CD4-positive, alpha-beta T cell (primary cell): ENCODE measurements at regions not wholly inside any gene's neighbourhood (a gene's known extent, or its start where the extent isn't known, plus 50 kb on each side); places are given as distances from the start of the nearest gene placed in this dataset.

ENCODE experiments used
- ATAC-seq: fragments of 200-7000 bp; cut with Tn5 transposase; one replicate; pipeline ENCODE4 v1.10.0; 2022; ENCODE audit warnings: mild to moderate bottlenecking; ENCODE audit not compliant: poor library complexity
- CTCF ChIA-PET: fragments of 350-600 bp; sonication (Branson Sonifier 250); formaldehyde crosslinking; loops from one replicate; lab custom pipeline; 2021; ENCODE audit warnings: antibody characterized with exemption, inconsistent platforms; lab: Charles Lee
- POLR2A ChIA-PET: fragments of 350-600 bp; sonication (Branson Sonifier 250); formaldehyde crosslinking; loops from one replicate; lab custom pipeline; 2021; ENCODE audit warnings: antibody characterized with exemption, inconsistent platforms; lab: Charles Lee
- DNase-seq, 14 experiments: peaks; one replicate each; pipeline ENCODE4 v3.0.0-alpha.2; 2013 to 2020; ENCODE audit warnings: mixed read lengths in 2 of 14
- H3K27ac ChIP-seq, 2 donors: one replicate each; pipeline versions ENCODE4 v1.5.1 to v1.7.0; 2013; ENCODE audit warnings: low read length in 2 of 2, low read depth in 1 of 2, mild to moderate bottlenecking in 1 of 2
- H3K27me3 ChIP-seq, 2 experiments: 1 replicate in 1 of 2; 2 replicates in 1 of 2; pipeline versions ENCODE4 v1.6.1 to v1.7.0; 2013; ENCODE audit warnings: low read length in 2 of 2, control low read depth in 1 of 2, mild to moderate bottlenecking in 1 of 2, moderate library complexity in 1 of 2; ENCODE audit not compliant: insufficient read depth in 2 of 2, control insufficient read depth in 1 of 2
- H3K36me3 ChIP-seq: one replicate; pipeline ENCODE4 v1.6.1; 2013; ENCODE audit warnings: low read length, control low read depth; ENCODE audit not compliant: insufficient read depth
- H3K4me1 ChIP-seq: one replicate; pipeline ENCODE4 v1.6.1; 2013; ENCODE audit warnings: low read length, control low read depth; ENCODE audit not compliant: insufficient read depth
- H3K4me3 ChIP-seq: one replicate; pipeline ENCODE4 v1.5.1; 2013; ENCODE audit warnings: mild to moderate bottlenecking, low read length, moderate library complexity
- H3K9me3 ChIP-seq, 2 experiments: 1 replicate in 1 of 2; 2 replicates in 1 of 2; pipeline versions ENCODE4 v1.6.1 to v1.7.0; 2013; ENCODE audit warnings: low read length in 2 of 2, mild to moderate bottlenecking in 2 of 2, control low read depth in 1 of 2, moderate library complexity in 1 of 2; ENCODE audit not compliant: control insufficient read depth in 1 of 2, insufficient read depth in 1 of 2
- H3K27ac Mint-ChIP-seq: one replicate; pipeline ENCODE4 v1.8.0; 2020; ENCODE audit warnings: mixed read lengths
- H3K27me3 Mint-ChIP-seq: one replicate; pipeline ENCODE4 v1.8.0; 2021; ENCODE audit warnings: mixed read lengths
- H3K36me3 Mint-ChIP-seq: one replicate; pipeline ENCODE4 v1.8.0; 2021; ENCODE audit warnings: low read depth, mixed read lengths
- H3K4me1 Mint-ChIP-seq: one replicate; pipeline ENCODE4 v1.8.0; 2021; ENCODE audit warnings: low read depth, mixed read lengths
- H3K4me3 Mint-ChIP-seq: one replicate; pipeline ENCODE4 v1.8.0; 2020; ENCODE audit warnings: mild to moderate bottlenecking, mixed read lengths
- H3K9me3 Mint-ChIP-seq: one replicate; pipeline ENCODE4 v1.8.0; 2020; ENCODE audit warnings: mixed read lengths
- CTCF ChIP-seq: fragments of 200-600 bp; IDR thresholded peaks from one replicate; pipeline ENCODE4 v1.8.0; 2022; ENCODE audit warnings: antibody characterized with exemption, mild to moderate bottlenecking
- intact Hi-C, 2 experiments: fragments of 100-400 bp; cut with DNase I in 1 of 2; cut with micrococcal nuclease in 1 of 2; formaldehyde crosslinking; loops; one replicate each; pipeline versions ENCODE4 v1.15.1 to v1.9.0; 2023 to 2025; cut with DNase I, micrococcal nuclease

GRCh38 chr9:126561582-126561981 is 52.1 kb upstream of the LMX1B start:
- TF ChIP-seq CTCF: no peak
- ChIA-PET CTCF (no interaction called here), POLR2A (no interaction called here)
- intact Hi-C loops: no loop called here
- Mint-ChIP-seq H3K9me3 (no peaks in the 10 kb centered on the region), H3K27ac (no peak overlapping the region), H3K4me1 (no peaks in the 10 kb centered on the region), H3K4me3 (no peak overlapping the region), H3K27me3 (peaks cover 61% of the 10 kb centered on the region), H3K36me3 (no peaks in the 10 kb centered on the region)
- DNase-seq: no peak
- Histone ChIP-seq H3K4me1 (no peaks in the 10 kb centered on the region), H3K9me3 (peaks cover 0 to 5% of the 10 kb centered on the region in 2 experiments), H3K4me3 (no peak overlapping the region), H3K27me3 (peaks cover 29 to 39% of the 10 kb centered on the region in 2 experiments), H3K27ac (no peak overlapping the region), H3K36me3 (no peaks in the 10 kb centered on the region)
- no peak for ATAC-seq

GRCh38 chr9:126563556-126563955 is 50.2 kb upstream of the LMX1B start:
- no peak for TF ChIP-seq CTCF
- H3K9me3 Mint-ChIP-seq: no peaks in the 10 kb centered on the region
- DNase-seq (no peak), ATAC-seq (no peak)
- Histone ChIP-seq H3K4me1 (no peaks in the 10 kb centered on the region), H3K36me3 (no peaks in the 10 kb centered on the region), H3K4me3 (no peak overlapping the region), H3K27me3 (peaks cover 25 to 39% of the 10 kb centered on the region in 2 experiments), H3K9me3 (peaks cover 0 to under 1% of the 10 kb centered on the region in 2 experiments), H3K27ac (no peak overlapping the region)
- peaks cover 61% of the 10 kb centered on the region for H3K27me3 Mint-ChIP-seq
- no peaks in the 10 kb centered on the region for H3K36me3 Mint-ChIP-seq
- POLR2A ChIA-PET: no interaction called here
- no peak overlapping the region for H3K27ac Mint-ChIP-seq
- CTCF ChIA-PET: no interaction called here
- no peak overlapping the region for H3K4me3 Mint-ChIP-seq
- H3K4me1 Mint-ChIP-seq: no peaks in the 10 kb centered on the region
- intact Hi-C loops: no loop called here
